Dedifferentiated amniotic fluid mesenchymal stem cell (primary cell): ENCODE measurements at regions not wholly inside any gene's neighbourhood (a gene's known extent, or its start where the extent isn't known, plus 50 kb on each side); places are given as distances from the start of the nearest gene placed in this dataset.
"Not testable (repeated sequence)": the region's sequence is repeated elsewhere in the genome, so short reads cannot be mapped to it uniquely, and the experiment has no call there.

Experiments used
- DNase-seq: peaks from one replicate; pipeline ENCODE4 v3.0.0-alpha.2; 2016; ENCODE audit errors: extremely low spot score

GRCh38 chr2:66031236-66031635 lies 403.7 kb upstream of the MEIS1 start:
- no peak for DNase-seq

GRCh38 chr2:66030553-66030952 lies 404.4 kb upstream of the MEIS1 start:
- no peak for DNase-seq

GRCh38 chr2:66024391-66024790 lies 410.5 kb upstream of the MEIS1 start:
- no peak for DNase-seq

GRCh38 chr2:66021296-66021695 lies 413.6 kb upstream of the MEIS1 start:
- no peak for DNase-seq

- DNase-seq, result no peak
Measured at GRCh38 chr2:66017763-66018162, 417.2 kb upstream of the MEIS1 start.

GRCh38 chr2:66014450-66014849 lies 420.5 kb upstream of the MEIS1 start:
- no peak for DNase-seq

- DNase-seq, result no peak
Measured at GRCh38 chr2:66013456-66013855, 421.5 kb upstream of the MEIS1 start.

GRCh38 chr2:66003931-66004330 lies 431.0 kb upstream of the MEIS1 start:
- DNase-seq, result no peak

- DNase-seq, result no peak
Measured at GRCh38 chr2:66001538-66001937, 433.4 kb upstream of the MEIS1 start.

- no peak for DNase-seq
Measured at GRCh38 chr2:66000901-66001300, 434.0 kb upstream of the MEIS1 start.

GRCh38 chr2:65999796-66000195 lies 435.1 kb upstream of the MEIS1 start:
- DNase-seq, result no peak

- no peak for DNase-seq
Measured at GRCh38 chr2:65999103-65999502, 435.8 kb upstream of the MEIS1 start.

- DNase-seq, result no peak
Measured at GRCh38 chr2:65997961-65998360, 437.0 kb upstream of the MEIS1 start.

GRCh38 chr2:65992198-65992554 lies 442.7 kb upstream of the MEIS1 start:
- no peak for DNase-seq

GRCh38 chr2:65991381-65992197 lies 443.3 kb upstream of the MEIS1 start:
- no peak for DNase-seq

GRCh38 chr2:65985986-65986385 lies 448.9 kb upstream of the MEIS1 start:
- no peak for DNase-seq

GRCh38 chr2:65980531-65980930 lies 454.4 kb upstream of the MEIS1 start:
- DNase-seq, result no peak

- DNase-seq, result no peak
Measured at GRCh38 chr2:65979446-65979845, 455.5 kb upstream of the MEIS1 start.

GRCh38 chr2:65974067-65974723 lies 460.7 kb upstream of the MEIS1 start:
- DNase-seq, result no peak

GRCh38 chr2:65969161-65969560 lies 465.8 kb upstream of the MEIS1 start:
- no peak for DNase-seq

GRCh38 chr2:65963303-65963702 lies 471.6 kb upstream of the MEIS1 start:
- not testable (repeated sequence) for DNase-seq

GRCh38 chr2:65960953-65961352 lies 474.0 kb upstream of the MEIS1 start:
- DNase-seq, result no peak

- DNase-seq, result no peak
Measured at GRCh38 chr2:65957886-65958285, 477.0 kb upstream of the MEIS1 start.

- no peak for DNase-seq
Measured at GRCh38 chr2:65957454-65957853, 477.5 kb upstream of the MEIS1 start.
